GM12892 (cell line): ENCODE measurements at regions not wholly inside any gene's neighbourhood (a gene's known extent, or its start where the extent isn't known, plus 50 kb on each side); places are given as distances from the start of the nearest gene placed in this dataset.

Experiments used
- POLR2A ChIP-seq: IDR thresholded peaks from 2 replicates; pipeline ENCODE4 v1.6.1; 2011; ENCODE audit warnings: low read depth, low read length, control low read depth
- POLR2AphosphoS5 ChIP-seq: IDR thresholded peaks from 2 replicates; pipeline ENCODE4 v1.6.1; 2011; ENCODE audit warnings: low read depth, low read length, control low read depth
- TAF1 ChIP-seq: IDR thresholded peaks from 2 replicates; pipeline ENCODE4 v1.6.1; 2011; ENCODE audit warnings: low read depth, mild to moderate bottlenecking, control low read depth, low read length, borderline replicate concordance

GRCh38 chr12:65649126-65649525 is 175.2 kb upstream of the HMGA2 start:
- TF ChIP-seq POLR2A: no peak
- TF ChIP-seq POLR2AphosphoS5: no peak
- TF ChIP-seq TAF1: no peak
